SK-N-SH (cell line): ENCODE measurements at regions not wholly inside any gene's neighbourhood (a gene's known extent, or its start where the extent isn't known, plus 50 kb on each side); places are given as distances from the start of the nearest gene placed in this dataset.

Experiments used
- CTCF ChIA-PET: fragments of 300-600, 350-600 bp; formaldehyde crosslinking; extraction: SDS; loops from one replicate; lab custom pipeline; 2021; lab: Yijun Ruan, JAX
- POLR2A ChIA-PET: fragments of 350-600 bp; sonication (Branson Sonifier 250); formaldehyde crosslinking; extraction: SDS; loops from one replicate; lab custom pipeline; 2020; ENCODE audit warnings: antibody characterized with exemption, inconsistent platforms; lab: Yijun Ruan, JAX
- DNase-seq: peaks from one replicate; pipeline ENCODE4 v3.0.0; 2012
- H2AFZ ChIP-seq: fragments of 200-600 bp; sonication (generic); 2 replicates; pipeline ENCODE4 v1.8.1; 2016; ENCODE audit warnings: antibody characterized with exemption, mild to moderate bottlenecking, low read depth
- H3F3A ChIP-seq: fragments of 200-600 bp; sonication (generic); replicated peaks from 2 replicates; pipeline ENCODE3; 2016; ENCODE audit warnings: antibody characterized with exemption, mild to moderate bottlenecking; ENCODE audit not compliant: insufficient read depth
- H3K27ac ChIP-seq, 2 experiments: fragments of 200-500 bp in 1 of 2; fragments of 200-600 bp in 1 of 2; sonication (Bioruptor generic) in 1 of 2; sonication (generic), shearing (Covaris generic) in 1 of 2; 2 replicates each; pipeline versions ENCODE4 v1.5.1 to v1.6.1; 2014 to 2016; ENCODE audit warnings: low read depth in 2 of 2, inconsistent platforms in 1 of 2, low read length in 1 of 2, mild to moderate bottlenecking in 1 of 2, mixed read lengths in 1 of 2
- H3K27me3 ChIP-seq: fragments of 200-600 bp; sonication (generic), shearing (Covaris generic); 2 replicates; pipeline ENCODE4 v1.6.1; 2016; ENCODE audit warnings: mixed run types; ENCODE audit not compliant: insufficient read depth
- H3K36me3 ChIP-seq, 2 experiments: fragments of 200-500 bp in 1 of 2; fragments of 200-600 bp in 1 of 2; sonication (Bioruptor generic) in 1 of 2; sonication (generic) in 1 of 2; replicated peaks in 1 of 2; 2 replicates each; pipeline versions ENCODE3 to v1.5.1; 2014 to 2016; ENCODE audit warnings: low read length in 1 of 2, mild to moderate bottlenecking in 1 of 2; ENCODE audit not compliant: insufficient read depth in 2 of 2, control insufficient read depth in 1 of 2
- H3K4me1 ChIP-seq, 2 experiments: fragments of 200-500 bp in 1 of 2; fragments of 200-600 bp in 1 of 2; sonication (Bioruptor generic) in 1 of 2; sonication (generic), shearing (Covaris generic) in 1 of 2; 2 replicates each; pipeline versions ENCODE4 v1.5.1 to v1.6.1; 2014 to 2016; ENCODE audit warnings: low read depth in 1 of 2, low read length in 1 of 2, mixed run types in 1 of 2; ENCODE audit not compliant: insufficient read depth in 2 of 2, control insufficient read depth in 1 of 2
- H3K4me2 ChIP-seq: fragments of 200-600 bp; sonication (generic), shearing (Covaris generic); 2 replicates; pipeline ENCODE4 v1.6.1; 2017; ENCODE audit warnings: mixed run types
- H3K4me3 ChIP-seq, 2 experiments: fragments of 200-500 bp in 1 of 2; fragments of 200-600 bp in 1 of 2; sonication (Bioruptor generic) in 1 of 2; sonication (generic), shearing (Covaris generic) in 1 of 2; 2 replicates each; pipeline versions ENCODE4 v1.5.1 to v1.8.1; 2014 to 2016; ENCODE audit warnings: low read depth in 2 of 2, inconsistent platforms in 1 of 2, low read length in 1 of 2, mild to moderate bottlenecking in 1 of 2, mixed read lengths in 1 of 2, moderate library complexity in 1 of 2
- H3K79me2 ChIP-seq: fragments of 200-600 bp; sonication (generic); 2 replicates; pipeline ENCODE4 v1.8.1; 2017; ENCODE audit warnings: mild to moderate bottlenecking; ENCODE audit not compliant: insufficient read depth
- H3K9ac ChIP-seq: fragments of 200-600 bp; sonication (generic); 2 replicates; pipeline ENCODE4 v1.6.1; 2017; ENCODE audit warnings: mixed run types
- H3K9me2 ChIP-seq: fragments of 200-600 bp; sonication (generic); 2 replicates; pipeline ENCODE4 v1.6.1; 2017; ENCODE audit warnings: mixed run types
- H3K9me3 ChIP-seq: fragments of 200-600 bp; sonication (generic); 2 replicates; pipeline ENCODE4 v1.6.1; 2017; ENCODE audit warnings: mixed run types, mild to moderate bottlenecking, moderate library complexity
- H4K20me1 ChIP-seq: fragments of 200-600 bp; sonication (generic); 2 replicates; pipeline ENCODE4 v1.6.1; 2017; ENCODE audit warnings: mild to moderate bottlenecking, mixed run types; ENCODE audit not compliant: insufficient read depth
- CHD2 ChIP-seq: fragments of 150-350 bp; IDR thresholded peaks from 2 replicates; pipeline ENCODE4 v1.6.1; 2018; ENCODE audit warnings: low read length; ENCODE audit not compliant: partially characterized antibody
- GATA2 ChIP-seq: sonication (generic); formaldehyde crosslinking; IDR thresholded peaks from 2 replicates; pipeline ENCODE4 v1.5.0; 2020; ENCODE audit warnings: mild to moderate bottlenecking, missing genetic modification reagents
- IRF3 ChIP-seq: fragments of 150-350 bp; IDR thresholded peaks from 2 replicates; pipeline ENCODE4 v1.6.1; 2016; ENCODE audit warnings: mild to moderate bottlenecking, low read depth, low read length
- JUND ChIP-seq: IDR thresholded peaks from 2 replicates; pipeline ENCODE4 v1.4.0; 2012
- NFIC ChIP-seq: IDR thresholded peaks from 2 replicates; pipeline ENCODE4 v1.4.0; 2012; ENCODE audit warnings: borderline replicate concordance
- RCOR1 ChIP-seq: fragments of 150-350 bp; IDR thresholded peaks from 2 replicates; pipeline ENCODE4 v1.6.1; 2017; ENCODE audit warnings: antibody characterized with exemption, low read length
- RXRA ChIP-seq: IDR thresholded peaks from 2 replicates; pipeline ENCODE4 v1.4.0; 2012; ENCODE audit warnings: low read depth, mild to moderate bottlenecking, borderline replicate concordance
- SIN3A ChIP-seq: IDR thresholded peaks from 2 replicates; pipeline ENCODE4 v1.6.1; 2012; ENCODE audit warnings: low read depth, mild to moderate bottlenecking, low read length, moderate library complexity, borderline replicate concordance
- TCF12 ChIP-seq: IDR thresholded peaks from 2 replicates; pipeline ENCODE4 v1.4.0; 2012
- WGBS: methylation state at CpG from one replicate; pipeline ENCODE4 v1.1.6; 2017; ENCODE audit warnings: low lambda C conversion rate; 5-methylcytosine and 5-hydroxymethylcytosine counted together
- TF ChIP-seq, protein P1 (sequence below): IDR thresholded peaks from 2 replicates; pipeline ENCODE4; 2012
- TF ChIP-seq, protein P2 (sequence below): IDR thresholded peaks from 2 replicates; pipeline ENCODE4 v1.4.0; 2012; ENCODE audit warnings: low read depth, borderline replicate concordance
- TF ChIP-seq, protein P3 (sequence below): IDR thresholded peaks from 2 replicates; pipeline ENCODE4 v1.4.0; 2012; ENCODE audit warnings: low read depth, borderline replicate concordance

DNA sequence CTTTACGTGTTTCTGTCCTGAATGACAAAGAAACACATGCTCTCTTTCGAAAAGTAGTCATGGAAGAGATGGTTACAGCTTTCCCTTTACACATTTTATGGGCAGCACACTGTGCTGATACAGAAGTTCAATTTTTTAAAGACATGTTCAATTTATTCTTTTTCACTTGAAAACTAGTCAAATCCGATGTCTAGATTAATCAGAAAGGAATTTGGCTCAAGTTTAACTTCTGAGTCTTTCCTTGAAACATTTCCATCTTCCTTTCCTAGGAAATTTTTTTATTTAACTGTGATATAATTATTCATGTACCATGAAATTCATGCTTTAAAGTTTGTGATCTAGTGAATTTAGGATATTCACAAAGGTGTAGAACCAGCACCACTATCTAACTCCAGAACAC is 360.1 kb downstream of the TNS3 start:
- Histone ChIP-seq H3F3A (no peaks in the 10 kb centered on the region), H3K4me3 (no peak overlapping the region), H3K9ac (no peak overlapping the region), H3K79me2 (no peaks in the 10 kb centered on the region), H3K4me1 (no peaks in the 10 kb centered on the region), H2AFZ (no peak overlapping the region), H4K20me1 (no peaks in the 10 kb centered on the region), H3K9me2 (no peaks in the 10 kb centered on the region), H3K9me3 (no peaks in the 10 kb centered on the region), H3K4me2 (no peak overlapping the region), H3K27me3 (no peaks in the 10 kb centered on the region), H3K27ac (no peak overlapping the region), H3K36me3 (no peaks in the 10 kb centered on the region)
- 57% methylated on average over 3 of the region's 3 CpGs for WGBS
- TF ChIP-seq GATA2 (CRISPR knock-in tag), result no peak
- TF ChIP-seq, protein P1, sequence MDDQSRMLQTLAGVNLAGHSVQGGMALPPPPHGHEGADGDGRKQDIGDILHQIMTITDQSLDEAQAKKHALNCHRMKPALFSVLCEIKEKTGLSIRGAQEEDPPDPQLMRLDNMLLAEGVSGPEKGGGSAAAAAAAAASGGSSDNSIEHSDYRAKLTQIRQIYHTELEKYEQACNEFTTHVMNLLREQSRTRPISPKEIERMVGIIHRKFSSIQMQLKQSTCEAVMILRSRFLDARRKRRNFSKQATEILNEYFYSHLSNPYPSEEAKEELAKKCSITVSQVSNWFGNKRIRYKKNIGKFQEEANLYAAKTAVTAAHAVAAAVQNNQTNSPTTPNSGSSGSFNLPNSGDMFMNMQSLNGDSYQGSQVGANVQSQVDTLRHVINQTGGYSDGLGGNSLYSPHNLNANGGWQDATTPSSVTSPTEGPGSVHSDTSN, result peak; percentile 39; the same call in 1 of the 2 replicates
- ChIA-PET CTCF (interaction anchor here (0.6 to 1.5 kb wide), 3 partner anchors 32 to 1125 kb away, joined by 3 to 4 read pairs (median 3); no protein-coding TSS in a partner anchor), POLR2A (no interaction called here)
- no peak for DNase-seq

DNA sequence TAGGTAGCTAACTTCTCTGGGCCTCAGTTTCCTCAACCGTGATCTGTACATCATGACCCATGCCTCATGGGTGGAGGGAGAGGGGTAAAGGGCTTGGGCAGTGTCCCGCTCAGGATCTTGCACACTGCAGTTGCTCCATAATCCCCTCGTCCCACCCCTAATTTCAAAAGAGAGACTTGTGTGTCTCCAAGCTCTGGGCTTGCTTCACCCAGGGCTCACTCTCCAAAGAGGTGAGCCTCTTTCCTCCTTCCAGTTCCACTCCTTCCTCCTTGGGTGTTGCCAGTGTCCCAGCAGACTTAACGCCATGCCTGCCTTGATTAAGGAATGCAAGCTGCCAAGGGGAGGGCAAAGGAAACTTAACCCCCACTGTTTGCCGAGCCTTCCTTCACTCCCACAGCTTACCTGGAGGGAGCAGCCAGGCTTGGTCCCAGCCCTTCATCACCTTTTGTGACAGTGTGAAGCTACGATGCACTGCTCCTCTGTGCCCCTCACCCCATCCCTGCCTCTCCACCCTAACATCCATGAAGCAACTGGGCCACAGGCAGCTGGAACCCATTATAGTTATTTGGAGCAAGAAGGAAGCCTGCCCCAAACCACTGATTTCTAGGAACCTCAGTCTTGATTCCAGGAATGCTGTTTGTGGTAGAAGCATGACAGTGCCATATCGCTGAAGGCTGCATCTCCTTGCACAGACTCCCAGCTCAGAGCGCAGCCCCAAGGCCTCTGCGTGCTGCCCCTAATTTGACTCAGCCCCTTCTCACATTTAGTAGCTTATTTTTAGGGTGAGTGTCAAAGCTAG is 363.3 kb downstream of the TNS3 start:
- no peaks in the 10 kb centered on the region for H3K36me3 ChIP-seq
- no peaks in the 10 kb centered on the region for H3F3A ChIP-seq
- WGBS, result 74% methylated on average over 9 of the region's 9 CpGs
- H4K20me1 ChIP-seq, result no peaks in the 10 kb centered on the region
- no peak overlapping the region for H3K27ac ChIP-seq
- H3K4me1 ChIP-seq, result no peaks in the 10 kb centered on the region
- POLR2A ChIA-PET, result no interaction called here
- H3K4me2 ChIP-seq, result no peak overlapping the region
- no peaks in the 10 kb centered on the region for H3K9me3 ChIP-seq
- CTCF ChIA-PET, result interaction anchor here (1.3 to 1.4 kb wide), 2 partner anchors 36 to 39 kb away, joined by 3 to 6 read pairs; no protein-coding TSS in a partner anchor
- H2AFZ ChIP-seq, result no peak overlapping the region
- DNase-seq, result no peak
- H3K9ac ChIP-seq, result no peak overlapping the region
- H3K27me3 ChIP-seq, result no peaks in the 10 kb centered on the region
- TF ChIP-seq CHD2, result no peak
- peak; percentile 18; the same call in 1 of the 2 replicates for TF ChIP-seq TCF12
- H3K9me2 ChIP-seq, result no peaks in the 10 kb centered on the region
- H3K79me2 ChIP-seq, result no peaks in the 10 kb centered on the region
- no peak overlapping the region for H3K4me3 ChIP-seq

- H3K27ac ChIP-seq, result no peak overlapping the region
- DNase-seq, result no peak
- H3K27me3 ChIP-seq, result no peaks in the 10 kb centered on the region
- no peaks in the 10 kb centered on the region for H4K20me1 ChIP-seq
- no peak overlapping the region for H3K9ac ChIP-seq
- H3K9me2 ChIP-seq, result no peaks in the 10 kb centered on the region
- no peaks in the 10 kb centered on the region for H3F3A ChIP-seq
- H3K4me3 ChIP-seq, result no peak overlapping the region
- H3K79me2 ChIP-seq, result no peaks in the 10 kb centered on the region
- CTCF ChIA-PET, result interaction anchor here (1.4 kb wide), 1 partner anchor 37 kb away, joined by 6 read pairs; no protein-coding TSS in a partner anchor
- no peaks in the 10 kb centered on the region for H3K4me1 ChIP-seq
- POLR2A ChIA-PET, result no interaction called here
- H3K4me2 ChIP-seq, result no peak overlapping the region
- H3K9me3 ChIP-seq, result no peaks in the 10 kb centered on the region
- no peak overlapping the region for H2AFZ ChIP-seq
- 70% methylated on average over 7 of the region's 7 CpGs for WGBS
- no peaks in the 10 kb centered on the region for H3K36me3 ChIP-seq
- TF ChIP-seq RXRA (no peak), JUND (no peak), RCOR1 (no peak), SIN3A (no peak), IRF3 (no peak), NFIC (no peak)
- TF ChIP-seq, protein P2, sequence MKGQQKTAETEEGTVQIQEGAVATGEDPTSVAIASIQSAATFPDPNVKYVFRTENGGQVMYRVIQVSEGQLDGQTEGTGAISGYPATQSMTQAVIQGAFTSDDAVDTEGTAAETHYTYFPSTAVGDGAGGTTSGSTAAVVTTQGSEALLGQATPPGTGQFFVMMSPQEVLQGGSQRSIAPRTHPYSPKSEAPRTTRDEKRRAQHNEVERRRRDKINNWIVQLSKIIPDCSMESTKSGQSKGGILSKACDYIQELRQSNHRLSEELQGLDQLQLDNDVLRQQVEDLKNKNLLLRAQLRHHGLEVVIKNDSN, result no peak
- TF ChIP-seq, protein P3, sequence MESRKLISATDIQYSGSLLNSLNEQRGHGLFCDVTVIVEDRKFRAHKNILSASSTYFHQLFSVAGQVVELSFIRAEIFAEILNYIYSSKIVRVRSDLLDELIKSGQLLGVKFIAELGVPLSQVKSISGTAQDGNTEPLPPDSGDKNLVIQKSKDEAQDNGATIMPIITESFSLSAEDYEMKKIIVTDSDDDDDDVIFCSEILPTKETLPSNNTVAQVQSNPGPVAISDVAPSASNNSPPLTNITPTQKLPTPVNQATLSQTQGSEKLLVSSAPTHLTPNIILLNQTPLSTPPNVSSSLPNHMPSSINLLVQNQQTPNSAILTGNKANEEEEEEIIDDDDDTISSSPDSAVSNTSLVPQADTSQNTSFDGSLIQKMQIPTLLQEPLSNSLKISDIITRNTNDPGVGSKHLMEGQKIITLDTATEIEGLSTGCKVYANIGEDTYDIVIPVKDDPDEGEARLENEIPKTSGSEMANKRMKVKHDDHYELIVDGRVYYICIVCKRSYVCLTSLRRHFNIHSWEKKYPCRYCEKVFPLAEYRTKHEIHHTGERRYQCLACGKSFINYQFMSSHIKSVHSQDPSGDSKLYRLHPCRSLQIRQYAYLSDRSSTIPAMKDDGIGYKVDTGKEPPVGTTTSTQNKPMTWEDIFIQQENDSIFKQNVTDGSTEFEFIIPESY, result no peak
- TF ChIP-seq, protein P1, result no peak
Measured at GRCh38 chr7:47217570-47218360, 364.1 kb downstream of the TNS3 start.
